Ovary (tissue), 3 donors: ENCODE measurements at regions not wholly inside any gene's neighbourhood (a gene's known extent, or its start where the extent isn't known, plus 50 kb on each side); places are given as distances from the start of the nearest gene placed in this dataset.

Source experiments
- CTCF ChIP-seq, 3 donors: fragments of 450-650 bp in 2 of 3; fragments of 200-600 bp in 1 of 3; IDR thresholded peaks; one replicate each; pipeline versions ENCODE4 v1.5.1 to v1.8.0; 2016 to 2022; ENCODE audit warnings: antibody characterized with exemption in 3 of 3, mild to moderate bottlenecking in 1 of 3
- EP300 ChIP-seq: sonication (generic); formaldehyde crosslinking; IDR thresholded peaks from one replicate; pipeline ENCODE4 v1.6.1; 2017; ENCODE audit warnings: antibody characterized with exemption
- POLR2A ChIP-seq: fragments of 450-650 bp; IDR thresholded peaks from one replicate; pipeline ENCODE4 v1.6.1; 2017; ENCODE audit warnings: antibody characterized with exemption, mild to moderate bottlenecking, moderate library complexity
- donor health status: DM: no; HTN: no; CAD: no.

- TF ChIP-seq CTCF (IDR thresholded peaks at IDR 0.05) (no peak), EP300 (no peak), POLR2A (no peak)
These were observed 258.6 kb downstream of the RAD51AP2 start for GRCh38 chr2:17259613-17260012.
